Stomach (tissue), 8 donors: ENCODE measurements at regions not wholly inside any gene's neighbourhood (a gene's known extent, or its start where the extent isn't known, plus 50 kb on each side); places are given as distances from the start of the nearest gene placed in this dataset.

Experiments used
- DNase-seq, 2 donors: peaks; one replicate each; pipeline versions ENCODE4 v3.0.0 to v3.0.0-alpha.2; 2013 to 2019
- H3K27ac ChIP-seq, 5 donors: fragments of 200-600 bp in 4 of 5; sonication (generic) in 4 of 5; one replicate each; pipeline ENCODE4 v1.5.1; 2013 to 2019; ENCODE audit warnings: mild to moderate bottlenecking in 1 of 5, moderate library complexity in 1 of 5
- H3K27me3 ChIP-seq, 3 donors: fragments of 200-600 bp; sonication (generic); one replicate each; pipeline ENCODE4 v1.5.1; 2017 to 2019; ENCODE audit warnings: mixed run types in 1 of 3
- H3K36me3 ChIP-seq, 4 donors: fragments of 200-600 bp; sonication (generic); 1 replicate in 3 of 4; 2 replicates in 1 of 4; pipeline ENCODE4 v1.5.1; 2016 to 2019
- H3K4me1 ChIP-seq, 4 donors: fragments of 200-600 bp; sonication (generic); one replicate each; pipeline ENCODE4 v1.5.1; 2016 to 2019
- H3K4me3 ChIP-seq, 4 donors: fragments of 200-600 bp; sonication (generic) in 3 of 4; one replicate each; pipeline ENCODE4 v1.5.1; 2016 to 2019; ENCODE audit warnings: mild to moderate bottlenecking in 1 of 4
- H3K9me3 ChIP-seq, 4 donors: fragments of 200-600 bp; sonication (generic); one replicate each; pipeline ENCODE4 v1.5.1; 2016 to 2019
- EP300 ChIP-seq: sonication (generic); formaldehyde crosslinking; IDR thresholded peaks from one replicate; pipeline ENCODE4 v1.6.1; 2017; ENCODE audit warnings: antibody characterized with exemption
- POLR2A ChIP-seq, 4 donors: fragments of 450-650 bp; IDR thresholded peaks; one replicate each; pipeline ENCODE4 v1.6.1; 2016; ENCODE audit warnings: antibody characterized with exemption in 4 of 4, control low read depth in 2 of 4, mild to moderate bottlenecking in 1 of 4, moderate library complexity in 1 of 4
- POLR2AphosphoS5 ChIP-seq, 3 donors: sonication (generic); formaldehyde crosslinking; IDR thresholded peaks; one replicate each; pipeline ENCODE4 v1.6.1; 2016; ENCODE audit warnings: antibody characterized with exemption in 3 of 3
- WGBS, 5 donors: extraction: QIAGEN DNeasy Blood & Tissue Kit in 3 of 5; methylation state at CpG; one replicate each; pipeline versions ENCODE4 v1.1.5 to v1.1.7; 2013 to 2018; 5-methylcytosine and 5-hydroxymethylcytosine counted together
- intact Hi-C: fragments of 100-400 bp; cut with DNase I; formaldehyde crosslinking; loops from one replicate; pipeline ENCODE4 v1.15.1; 2023; ENCODE audit warnings: low total_unique reads
- TF ChIP-seq, protein P1 (sequence below), 7 experiments: fragments of 450-650 bp in 4 of 7; fragments of 200-600 bp in 3 of 7; sonication (generic) in 3 of 7; IDR thresholded peaks; one replicate each; pipeline ENCODE4 v1.5.1; 2016 to 2019; ENCODE audit warnings: antibody characterized with exemption in 7 of 7, control low read depth in 2 of 7, mild to moderate bottlenecking in 1 of 7
- donor health status: healthy with polysubstance abuse.
- donor health status: Bipolar disorder and iron deficiency.
- donor health status: healthy.

DNA sequence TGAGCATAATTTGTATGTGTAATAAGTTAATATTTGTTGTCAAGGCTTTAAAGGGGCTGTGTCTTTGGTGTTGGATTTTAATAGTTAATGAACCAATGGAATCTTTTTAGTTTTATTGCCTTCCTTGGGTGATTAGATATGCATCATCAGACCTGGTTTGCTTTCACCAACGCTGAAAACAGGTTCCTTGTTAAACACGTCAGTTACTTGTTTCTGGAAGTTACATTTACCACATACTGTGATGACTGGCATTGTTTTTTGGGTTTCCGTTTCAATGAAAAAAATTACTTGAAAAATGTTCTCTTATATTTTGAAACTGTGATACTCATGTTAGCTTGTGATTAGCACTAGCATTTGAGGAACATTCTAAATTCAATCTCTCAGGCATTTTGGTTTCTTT, 58.6 kb upstream of the RNF144B start:
- intact Hi-C loops, result no loop called here
- WGBS, 5 donors, result 26 to 52% (median 40%) methylated on average over 3 of the region's 3 CpGs
- H3K36me3 ChIP-seq, result no peaks in the 10 kb centered on the region
- H3K4me1 ChIP-seq, result peaks cover 0 to 19% (median 3%) of the 10 kb centered on the region in 4 donors
- peak overlapping the region in 2 of 5 donors; percentile 71 to 72 for H3K27ac ChIP-seq
- TF ChIP-seq POLR2AphosphoS5 (IDR thresholded peaks at IDR 0.05) (no peak), EP300 (no peak), POLR2A (IDR thresholded peaks at IDR 0.05) (no peak)
- TF ChIP-seq, protein P1, sequence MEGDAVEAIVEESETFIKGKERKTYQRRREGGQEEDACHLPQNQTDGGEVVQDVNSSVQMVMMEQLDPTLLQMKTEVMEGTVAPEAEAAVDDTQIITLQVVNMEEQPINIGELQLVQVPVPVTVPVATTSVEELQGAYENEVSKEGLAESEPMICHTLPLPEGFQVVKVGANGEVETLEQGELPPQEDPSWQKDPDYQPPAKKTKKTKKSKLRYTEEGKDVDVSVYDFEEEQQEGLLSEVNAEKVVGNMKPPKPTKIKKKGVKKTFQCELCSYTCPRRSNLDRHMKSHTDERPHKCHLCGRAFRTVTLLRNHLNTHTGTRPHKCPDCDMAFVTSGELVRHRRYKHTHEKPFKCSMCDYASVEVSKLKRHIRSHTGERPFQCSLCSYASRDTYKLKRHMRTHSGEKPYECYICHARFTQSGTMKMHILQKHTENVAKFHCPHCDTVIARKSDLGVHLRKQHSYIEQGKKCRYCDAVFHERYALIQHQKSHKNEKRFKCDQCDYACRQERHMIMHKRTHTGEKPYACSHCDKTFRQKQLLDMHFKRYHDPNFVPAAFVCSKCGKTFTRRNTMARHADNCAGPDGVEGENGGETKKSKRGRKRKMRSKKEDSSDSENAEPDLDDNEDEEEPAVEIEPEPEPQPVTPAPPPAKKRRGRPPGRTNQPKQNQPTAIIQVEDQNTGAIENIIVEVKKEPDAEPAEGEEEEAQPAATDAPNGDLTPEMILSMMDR (IDR thresholded peaks at IDR 0.05), result no peak
- H3K9me3 ChIP-seq, result no peaks in the 10 kb centered on the region
- H3K27me3 ChIP-seq, result no peaks in the 10 kb centered on the region
- DNase-seq, result no peak
- H3K4me3 ChIP-seq, result no peak overlapping the region

DNA sequence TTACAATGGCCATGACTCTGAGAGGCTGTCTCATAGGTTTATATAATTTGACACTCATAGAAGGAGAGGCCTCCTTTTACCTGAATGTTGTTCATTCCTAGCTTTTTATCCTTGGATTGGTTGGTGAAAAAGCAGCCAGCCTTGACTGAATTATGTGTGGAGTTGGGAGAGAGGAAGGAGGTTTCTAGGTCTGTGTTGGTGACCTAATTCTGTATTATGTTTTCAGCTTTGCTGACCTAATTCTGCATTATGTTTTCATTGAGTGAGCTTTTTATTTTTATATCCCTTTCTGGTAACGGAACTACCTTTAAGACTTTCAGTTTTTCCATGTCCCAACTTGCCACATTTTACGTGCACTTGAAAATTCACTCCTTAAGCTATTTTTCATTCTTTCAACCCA, 59.1 kb upstream of the RNF144B start:
- Histone ChIP-seq H3K27me3 (no peaks in the 10 kb centered on the region), H3K36me3 (no peaks in the 10 kb centered on the region), H3K27ac (peak overlapping the region in 3 of 5 donors; percentile 34 to 72 (median 71)), H3K4me3 (no peak overlapping the region), H3K9me3 (no peaks in the 10 kb centered on the region), H3K4me1 (peaks cover 0 to 19% (median 3%) of the 10 kb centered on the region in 4 donors)
- intact Hi-C loops, result no loop called here
- no peak for DNase-seq
- WGBS, 5 donors, result 67 to 90% (median 85%) methylated on average over 2 of the region's 2 CpGs
- TF ChIP-seq, protein P1 (IDR thresholded peaks at IDR 0.05), result no peak

DNA sequence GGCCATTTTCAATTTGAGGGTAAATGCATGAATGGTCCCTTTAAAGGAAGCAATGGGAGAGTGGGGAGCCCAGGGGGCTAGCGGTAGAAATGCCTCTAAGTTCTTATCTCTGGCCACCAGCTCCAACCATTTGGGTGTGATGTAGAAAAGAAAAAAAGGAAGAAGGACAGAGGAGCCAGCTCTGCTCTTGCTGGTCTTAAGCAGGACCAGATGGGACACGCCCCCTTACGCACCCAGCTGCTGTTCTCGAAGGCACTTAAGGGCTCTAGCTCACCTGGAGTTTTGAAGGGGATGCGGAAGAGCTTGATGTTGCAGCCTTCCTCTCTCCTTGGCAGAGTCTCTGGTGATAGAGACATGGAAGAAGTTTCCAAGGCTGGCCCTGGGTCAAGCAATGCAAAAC, 59.5 kb upstream of the RNF144B start:
- 69 to 83% (median 76%) methylated on average over 5 of the region's 5 CpGs for WGBS, 5 donors
- no peaks in the 10 kb centered on the region for H3K9me3 ChIP-seq
- H3K27ac ChIP-seq, result peak overlapping the region in 3 of 5 donors; percentile 34 to 72 (median 71)
- no peak overlapping the region for H3K4me3 ChIP-seq
- H3K27me3 ChIP-seq, result no peaks in the 10 kb centered on the region
- intact Hi-C loops, result no loop called here
- no peak for TF ChIP-seq EP300
- TF ChIP-seq POLR2AphosphoS5 (IDR thresholded peaks at IDR 0.05), result no peak
- TF ChIP-seq, protein P1 (IDR thresholded peaks at IDR 0.05), result no peak
- no peak for TF ChIP-seq POLR2A (IDR thresholded peaks at IDR 0.05)
- no peaks in the 10 kb centered on the region for H3K36me3 ChIP-seq
- peak; percentile 22 to 39 for DNase-seq
- peaks cover 0 to 19% (median 3%) of the 10 kb centered on the region in 4 donors for H3K4me1 ChIP-seq

DNA sequence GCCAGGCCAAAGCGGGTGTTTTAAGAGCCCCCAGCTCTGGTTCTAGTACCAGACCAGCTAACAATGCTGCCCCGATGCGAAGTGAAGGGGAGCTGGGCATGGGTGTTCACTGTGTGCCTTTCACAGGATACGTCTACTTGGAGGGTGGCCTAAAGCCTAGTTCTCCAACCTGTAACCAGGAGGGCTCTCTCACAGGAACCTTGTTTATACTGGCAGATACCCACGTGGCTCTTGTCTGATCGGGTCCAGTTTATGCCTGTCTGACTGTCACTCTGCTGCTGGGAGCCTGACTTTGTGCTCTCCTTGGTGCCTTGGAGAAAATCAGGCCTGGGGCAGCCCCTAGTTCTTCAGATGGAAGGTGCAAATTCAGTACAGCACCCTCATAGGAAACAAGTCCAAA, 60.2 kb upstream of the RNF144B start:
- 46 to 79% (median 61%) methylated on average over 6 of the region's 6 CpGs for WGBS, 5 donors
- intact Hi-C loops, result no loop called here
- H3K27me3 ChIP-seq, result no peaks in the 10 kb centered on the region
- TF ChIP-seq POLR2AphosphoS5 (IDR thresholded peaks at IDR 0.05) (no peak), EP300 (no peak), POLR2A (IDR thresholded peaks at IDR 0.05) (no peak)
- TF ChIP-seq, protein P1 (IDR thresholded peaks at IDR 0.05), result no peak
- peaks cover 0 to 19% (median 3%) of the 10 kb centered on the region in 4 donors for H3K4me1 ChIP-seq
- H3K36me3 ChIP-seq, result no peaks in the 10 kb centered on the region
- no peak overlapping the region for H3K4me3 ChIP-seq
- no peaks in the 10 kb centered on the region for H3K9me3 ChIP-seq
- H3K27ac ChIP-seq, result no peak overlapping the region
- DNase-seq, result no peak
